ENCODE measurements at regions not wholly inside any gene's neighbourhood (a gene's known extent, or its start where the extent isn't known, plus 50 kb on each side); places are given as distances from the start of the nearest gene placed in this dataset.

GRCh38 chr20:52593654-52594053, 378.5 kb upstream of the TSHZ2 start:
- H3K36me3 ChIP-seq (replicated peaks in 1 of 2; ENCODE audit: control extremely low read depth in 1 of 2, control insufficient read depth in 1 of 2, extremely low read depth in 1 of 2, insufficient read depth in 2 of 2, low read length in 1 of 2) = no peaks in the 10 kb centered on the region
- Mint-ChIP-seq H3K4me3 (no peak overlapping the region), H3K9me3 (ENCODE audit: insufficient read depth) (no peaks in the 10 kb centered on the region), H3K27me3 (peaks cover 10% of the 10 kb centered on the region), H3K4me1 (no peaks in the 10 kb centered on the region), H3K27ac (no peak overlapping the region)
- H3K4me1 ChIP-seq (ENCODE audit: control insufficient read depth in 2 of 2, insufficient read depth in 2 of 2, low read length in 2 of 2) = no peaks in the 10 kb centered on the region
- POLR2A ChIA-PET = no interaction called here
- no peak overlapping the region for H3K4me2 ChIP-seq (replicated peaks; ENCODE audit: low read depth, low read length, poor library complexity, severe bottlenecking)
- intact Hi-C loops (cut with micrococcal nuclease) = no loop called here
- no peaks in the 10 kb centered on the region for H4K20me1 ChIP-seq (ENCODE audit: control insufficient read depth, insufficient read depth, low read length, poor library complexity, severe bottlenecking)
- 0% methylated on average over 1 of the region's 5 CpGs for WGBS (ENCODE audit: insufficient coverage)
- DNase-seq (no peak), ATAC-seq (ENCODE audit: low read depth) (no peak)
- TF ChIP-seq EZH2 (IDR thresholded peaks at IDR 0.05; ENCODE audit: borderline replicate concordance, insufficient read depth, low read depth, low read length, poor library complexity, severe bottlenecking) = no peak
- TF ChIP-seq, protein P1, sequence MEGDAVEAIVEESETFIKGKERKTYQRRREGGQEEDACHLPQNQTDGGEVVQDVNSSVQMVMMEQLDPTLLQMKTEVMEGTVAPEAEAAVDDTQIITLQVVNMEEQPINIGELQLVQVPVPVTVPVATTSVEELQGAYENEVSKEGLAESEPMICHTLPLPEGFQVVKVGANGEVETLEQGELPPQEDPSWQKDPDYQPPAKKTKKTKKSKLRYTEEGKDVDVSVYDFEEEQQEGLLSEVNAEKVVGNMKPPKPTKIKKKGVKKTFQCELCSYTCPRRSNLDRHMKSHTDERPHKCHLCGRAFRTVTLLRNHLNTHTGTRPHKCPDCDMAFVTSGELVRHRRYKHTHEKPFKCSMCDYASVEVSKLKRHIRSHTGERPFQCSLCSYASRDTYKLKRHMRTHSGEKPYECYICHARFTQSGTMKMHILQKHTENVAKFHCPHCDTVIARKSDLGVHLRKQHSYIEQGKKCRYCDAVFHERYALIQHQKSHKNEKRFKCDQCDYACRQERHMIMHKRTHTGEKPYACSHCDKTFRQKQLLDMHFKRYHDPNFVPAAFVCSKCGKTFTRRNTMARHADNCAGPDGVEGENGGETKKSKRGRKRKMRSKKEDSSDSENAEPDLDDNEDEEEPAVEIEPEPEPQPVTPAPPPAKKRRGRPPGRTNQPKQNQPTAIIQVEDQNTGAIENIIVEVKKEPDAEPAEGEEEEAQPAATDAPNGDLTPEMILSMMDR (IDR thresholded peaks at IDR 0.05) = no peak
- no peak overlapping the region for H3K9ac ChIP-seq (ENCODE audit: low read length)
- no peak overlapping the region for H2AFZ ChIP-seq (ENCODE audit: insufficient read depth, low read depth, low read length, poor library complexity, severe bottlenecking)
- no peaks in the 10 kb centered on the region for H3K27me3 ChIP-seq (replicated peaks in 1 of 4; ENCODE audit: control extremely low read depth in 1 of 4, control insufficient read depth in 3 of 4, insufficient read depth in 4 of 4, low read length in 3 of 4)
- H3K27ac ChIP-seq (ENCODE audit: low read length in 2 of 2) = no peak overlapping the region
- CTCF ChIA-PET = no interaction called here
- H3K9me3 ChIP-seq (ENCODE audit: control extremely low read depth in 1 of 3, control insufficient read depth in 2 of 3, insufficient read depth in 1 of 3, low read length in 2 of 3) = peaks cover 0 to 4% (median 0%) of the 10 kb centered on the region in 3 donors
- H3K79me2 ChIP-seq (ENCODE audit: control insufficient read depth, insufficient read depth, low read length) = no peaks in the 10 kb centered on the region
- no peak overlapping the region for H3K4me3 ChIP-seq (ENCODE audit: control extremely low read depth in 1 of 5, extremely low read depth in 1 of 5, insufficient read depth in 1 of 5, low read depth in 2 of 5, low read length in 4 of 5)

DNA sequence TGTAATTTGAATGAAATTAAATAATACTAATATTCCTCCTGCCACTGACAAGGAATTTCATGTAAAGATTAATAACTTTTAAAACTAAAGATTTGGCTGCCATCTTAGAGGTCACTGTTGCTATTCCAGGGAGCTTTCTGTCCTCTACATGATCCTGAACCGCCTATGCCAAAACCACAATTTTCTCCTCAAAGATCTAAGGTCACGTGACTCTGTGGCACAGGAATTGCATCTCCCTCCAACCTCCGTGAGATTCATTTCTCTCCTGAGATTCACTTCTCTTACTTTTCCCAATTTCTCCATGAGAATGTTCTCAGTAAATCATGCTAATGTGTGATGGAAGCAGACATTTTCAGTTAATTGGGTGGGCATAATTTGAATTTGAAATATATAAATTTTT, 379.6 kb upstream of the TSHZ2 start:
- H3K27me3 Mint-ChIP-seq = peaks cover 10% of the 10 kb centered on the region
- TF ChIP-seq, protein P1 (IDR thresholded peaks at IDR 0.05) = no peak
- Histone ChIP-seq H3K4me3 (ENCODE audit: control extremely low read depth in 1 of 5, extremely low read depth in 1 of 5, insufficient read depth in 1 of 5, low read depth in 2 of 5, low read length in 4 of 5) (no peak overlapping the region), H3K9ac (ENCODE audit: low read length) (no peak overlapping the region), H3K79me2 (ENCODE audit: control insufficient read depth, insufficient read depth, low read length) (no peaks in the 10 kb centered on the region), H3K36me3 (replicated peaks in 1 of 2; ENCODE audit: control extremely low read depth in 1 of 2, control insufficient read depth in 1 of 2, extremely low read depth in 1 of 2, insufficient read depth in 2 of 2, low read length in 1 of 2) (no peaks in the 10 kb centered on the region), H3K4me2 (replicated peaks; ENCODE audit: low read depth, low read length, poor library complexity, severe bottlenecking) (no peak overlapping the region), H3K27me3 (replicated peaks in 1 of 4; ENCODE audit: control extremely low read depth in 1 of 4, control insufficient read depth in 3 of 4, insufficient read depth in 4 of 4, low read length in 3 of 4) (no peaks in the 10 kb centered on the region), H3K27ac (ENCODE audit: low read length in 2 of 2) (no peak overlapping the region), H2AFZ (ENCODE audit: insufficient read depth, low read depth, low read length, poor library complexity, severe bottlenecking) (no peak overlapping the region), H4K20me1 (ENCODE audit: control insufficient read depth, insufficient read depth, low read length, poor library complexity, severe bottlenecking) (no peaks in the 10 kb centered on the region), H3K9me3 (ENCODE audit: control extremely low read depth in 1 of 3, control insufficient read depth in 2 of 3, insufficient read depth in 1 of 3, low read length in 2 of 3) (peaks cover 0 to 4% (median 0%) of the 10 kb centered on the region in 3 donors), H3K4me1 (ENCODE audit: control insufficient read depth in 2 of 2, insufficient read depth in 2 of 2, low read length in 2 of 2) (no peaks in the 10 kb centered on the region)
- H3K27ac Mint-ChIP-seq = no peak overlapping the region
- CTCF ChIA-PET = no interaction called here
- DNase-seq (no peak), ATAC-seq (ENCODE audit: low read depth) (no peak)
- no peaks in the 10 kb centered on the region for H3K4me1 Mint-ChIP-seq
- no peak overlapping the region for H3K4me3 Mint-ChIP-seq
- intact Hi-C loops (cut with micrococcal nuclease) = no loop called here
- POLR2A ChIA-PET = no interaction called here
- WGBS (ENCODE audit: insufficient coverage) = 90% methylated on average over 2 of the region's 3 CpGs
- no peaks in the 10 kb centered on the region for H3K9me3 Mint-ChIP-seq (ENCODE audit: insufficient read depth)
